WTC11 (cell line): ENCODE measurements at regions not wholly inside any gene's neighbourhood (a gene's known extent, or its start where the extent isn't known, plus 50 kb on each side); places are given as distances from the start of the nearest gene placed in this dataset.

Experiments used
- AR ChIP-seq: fragments of 250-450 bp; sonication (Bioruptor Pico); IDR thresholded peaks from 2 replicates; pipeline ENCODE4 v1.9.0; 2021; ENCODE audit warnings: mild to moderate bottlenecking
- ATF1 ChIP-seq: sonication (generic); formaldehyde crosslinking; IDR thresholded peaks from 2 replicates; pipeline ENCODE4 v1.8.1; 2023; ENCODE audit warnings: mild to moderate bottlenecking, moderate library complexity, missing genetic modification reagents
- CBFB ChIP-seq: sonication (generic); formaldehyde crosslinking; IDR thresholded peaks from 2 replicates; pipeline ENCODE4 v1.8.1; 2022; ENCODE audit warnings: mild to moderate bottlenecking, low read depth, missing genetic modification reagents
- GRHL2 ChIP-seq: fragments of 250-450 bp; sonication (Bioruptor Pico); IDR thresholded peaks from 2 replicates; pipeline ENCODE4 v1.8.0; 2022; ENCODE audit warnings: mild to moderate bottlenecking, moderate library complexity; ENCODE audit not compliant: insufficient replicate concordance, severe bottlenecking
- HMGXB4 ChIP-seq: sonication (generic); formaldehyde crosslinking; IDR thresholded peaks from 2 replicates; pipeline ENCODE4 v1.8.1; 2023; ENCODE audit warnings: mild to moderate bottlenecking, moderate library complexity, missing genetic modification reagents
- NFYB ChIP-seq: sonication (generic); formaldehyde crosslinking; conservative IDR thresholded peaks from 2 replicates; pipeline ENCODE4 v1.8.0; 2022; ENCODE audit warnings: low read depth, missing genetic modification reagents
- TEAD1 ChIP-seq: sonication (generic); formaldehyde crosslinking; IDR thresholded peaks from 2 replicates; pipeline ENCODE4 v1.8.0; 2022; ENCODE audit warnings: mild to moderate bottlenecking, missing genetic modification reagents
- USF2 ChIP-seq: sonication (generic); formaldehyde crosslinking; IDR thresholded peaks from 2 replicates; pipeline ENCODE4 v1.8.1; 2023; ENCODE audit warnings: mild to moderate bottlenecking, missing genetic modification reagents, moderate library complexity
- ZNF317 ChIP-seq: sonication (generic); formaldehyde crosslinking; IDR thresholded peaks from 2 replicates; pipeline ENCODE4 v1.8.1; 2023; ENCODE audit warnings: low read depth, mild to moderate bottlenecking, moderate library complexity, missing genetic modification reagents, borderline replicate concordance
- ZNF532 ChIP-seq: fragments of 250-450 bp; sonication (Bioruptor Pico); IDR thresholded peaks from 2 replicates; pipeline ENCODE4 v1.9.0; 2021; ENCODE audit warnings: mild to moderate bottlenecking, borderline replicate concordance
- TF ChIP-seq, protein P1 (sequence below): sonication (generic); formaldehyde crosslinking; IDR thresholded peaks from 2 replicates; pipeline ENCODE4 v1.8.0; 2022; ENCODE audit warnings: missing genetic modification reagents
- TF ChIP-seq, protein P2 (sequence below): sonication (generic); formaldehyde crosslinking; IDR thresholded peaks from 2 replicates; pipeline ENCODE4 v1.8.1; 2022; ENCODE audit warnings: low read depth, mild to moderate bottlenecking, moderate library complexity, missing genetic modification reagents, borderline replicate concordance

DNA sequence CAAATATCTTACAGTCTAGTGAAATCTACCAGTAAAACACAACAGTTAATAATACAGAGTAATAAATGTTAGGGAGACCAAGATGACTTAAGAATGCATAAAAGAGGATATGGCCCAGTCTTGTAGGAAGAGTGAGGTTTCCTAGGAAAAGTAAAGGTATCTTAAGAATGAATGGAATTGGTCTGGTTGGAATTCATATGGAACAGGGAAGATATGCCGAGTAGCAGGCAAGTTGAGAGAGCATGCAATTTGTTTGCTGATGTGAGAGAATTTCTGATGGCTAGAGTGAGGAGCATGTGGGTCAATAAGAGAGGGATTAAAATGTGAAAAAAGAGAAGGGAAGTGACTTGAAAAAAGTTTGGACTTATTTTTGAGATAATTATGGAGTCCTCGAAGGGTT lies 512.9 kb upstream of the ZEB2 start (continued):
- TF ChIP-seq, protein P1, sequence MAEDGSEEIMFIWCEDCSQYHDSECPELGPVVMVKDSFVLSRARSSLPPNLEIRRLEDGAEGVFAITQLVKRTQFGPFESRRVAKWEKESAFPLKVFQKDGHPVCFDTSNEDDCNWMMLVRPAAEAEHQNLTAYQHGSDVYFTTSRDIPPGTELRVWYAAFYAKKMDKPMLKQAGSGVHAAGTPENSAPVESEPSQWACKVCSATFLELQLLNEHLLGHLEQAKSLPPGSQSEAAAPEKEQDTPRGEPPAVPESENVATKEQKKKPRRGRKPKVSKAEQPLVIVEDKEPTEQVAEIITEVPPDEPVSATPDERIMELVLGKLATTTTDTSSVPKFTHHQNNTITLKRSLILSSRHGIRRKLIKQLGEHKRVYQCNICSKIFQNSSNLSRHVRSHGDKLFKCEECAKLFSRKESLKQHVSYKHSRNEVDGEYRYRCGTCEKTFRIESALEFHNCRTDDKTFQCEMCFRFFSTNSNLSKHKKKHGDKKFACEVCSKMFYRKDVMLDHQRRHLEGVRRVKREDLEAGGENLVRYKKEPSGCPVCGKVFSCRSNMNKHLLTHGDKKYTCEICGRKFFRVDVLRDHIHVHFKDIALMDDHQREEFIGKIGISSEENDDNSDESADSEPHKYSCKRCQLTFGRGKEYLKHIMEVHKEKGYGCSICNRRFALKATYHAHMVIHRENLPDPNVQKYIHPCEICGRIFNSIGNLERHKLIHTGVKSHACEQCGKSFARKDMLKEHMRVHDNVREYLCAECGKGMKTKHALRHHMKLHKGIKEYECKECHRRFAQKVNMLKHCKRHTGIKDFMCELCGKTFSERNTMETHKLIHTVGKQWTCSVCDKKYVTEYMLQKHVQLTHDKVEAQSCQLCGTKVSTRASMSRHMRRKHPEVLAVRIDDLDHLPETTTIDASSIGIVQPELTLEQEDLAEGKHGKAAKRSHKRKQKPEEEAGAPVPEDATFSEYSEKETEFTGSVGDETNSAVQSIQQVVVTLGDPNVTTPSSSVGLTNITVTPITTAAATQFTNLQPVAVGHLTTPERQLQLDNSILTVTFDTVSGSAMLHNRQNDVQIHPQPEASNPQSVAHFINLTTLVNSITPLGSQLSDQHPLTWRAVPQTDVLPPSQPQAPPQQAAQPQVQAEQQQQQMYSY (CRISPR knock-in tag), result no peak
- TF ChIP-seq CBFB (CRISPR knock-in tag) (no peak), ATF1 (CRISPR knock-in tag) (no peak), AR (CRISPR knock-in tag) (no peak), NFYB (CRISPR knock-in tag) (no peak), HMGXB4 (CRISPR knock-in tag) (no peak), TEAD1 (CRISPR knock-in tag) (no peak), ZNF532 (CRISPR knock-in tag) (no peak), ZNF317 (CRISPR knock-in tag) (no peak), USF2 (CRISPR knock-in tag) (no peak), GRHL2 (no peak)
- TF ChIP-seq, protein P2, sequence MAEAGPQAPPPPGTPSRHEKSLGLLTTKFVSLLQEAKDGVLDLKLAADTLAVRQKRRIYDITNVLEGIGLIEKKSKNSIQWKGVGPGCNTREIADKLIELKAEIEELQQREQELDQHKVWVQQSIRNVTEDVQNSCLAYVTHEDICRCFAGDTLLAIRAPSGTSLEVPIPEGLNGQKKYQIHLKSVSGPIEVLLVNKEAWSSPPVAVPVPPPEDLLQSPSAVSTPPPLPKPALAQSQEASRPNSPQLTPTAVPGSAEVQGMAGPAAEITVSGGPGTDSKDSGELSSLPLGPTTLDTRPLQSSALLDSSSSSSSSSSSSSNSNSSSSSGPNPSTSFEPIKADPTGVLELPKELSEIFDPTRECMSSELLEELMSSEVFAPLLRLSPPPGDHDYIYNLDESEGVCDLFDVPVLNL (CRISPR knock-in tag), result no peak
